Gastrocnemius medialis (tissue), 4 donors: ENCODE measurements at regions not wholly inside any gene's neighbourhood (a gene's known extent, or its start where the extent isn't known, plus 50 kb on each side); places are given as distances from the start of the nearest gene placed in this dataset.

Experiments used
- CTCF ChIP-seq, 5 experiments: fragments of 450-650 bp in 3 of 5; fragments of 200-600 bp in 2 of 5; sonication (generic) in 2 of 5; IDR thresholded peaks in 4 of 5; conservative IDR thresholded peaks in 1 of 5; 1 replicate in 4 of 5; 2 replicates in 1 of 5; pipeline ENCODE4 v1.5.1; 2016 to 2019; ENCODE audit warnings: antibody characterized with exemption in 5 of 5, mild to moderate bottlenecking in 3 of 5, moderate library complexity in 3 of 5
- POLR2A ChIP-seq, 2 donors: fragments of 450-650 bp; IDR thresholded peaks; one replicate each; pipeline ENCODE4 v1.6.1; 2017; ENCODE audit warnings: antibody characterized with exemption in 2 of 2, mild to moderate bottlenecking in 2 of 2, moderate library complexity in 2 of 2

GRCh38 chr6:97958134-97958533 lies 675.1 kb upstream of the MMS22L start:
- TF ChIP-seq CTCF (IDR thresholded peaks at IDR 0.05 in 4 of 5, conservative IDR thresholded peaks at IDR 0.05 in 1 of 5) (no peak), POLR2A (IDR thresholded peaks at IDR 0.05) (no peak)
